Suppressor macrophage (primary cell): ENCODE measurements at regions not wholly inside any gene's neighbourhood (a gene's known extent, or its start where the extent isn't known, plus 50 kb on each side); places are given as distances from the start of the nearest gene placed in this dataset.

Source experiments
- DNase-seq, 4 experiments: peaks; one replicate each; pipeline ENCODE4 v3.0.0-alpha.2; 2020 to 2022

- no peak for DNase-seq
Measured at GRCh38 chr5:74015716-74016115, 389.7 kb downstream of the ARHGEF28 start.

DNA sequence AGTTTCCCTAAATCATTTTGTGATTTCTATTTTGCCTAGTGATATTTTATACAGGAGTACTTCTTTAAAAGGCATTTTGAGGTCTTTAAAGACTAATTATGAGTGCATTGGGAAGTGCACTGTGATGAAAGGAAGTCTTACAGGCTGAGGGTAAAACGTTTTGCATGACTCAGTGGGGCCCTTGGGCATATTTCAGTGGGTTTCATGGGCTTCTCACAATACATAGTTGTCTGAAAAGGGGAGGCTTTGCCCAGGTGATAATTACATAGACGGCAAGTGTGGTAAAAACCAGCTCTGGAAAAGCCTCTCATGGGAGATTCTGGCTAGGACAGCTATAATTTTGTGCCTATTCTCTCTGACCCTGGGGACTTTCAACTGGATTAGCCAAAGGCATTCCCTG lies 387.2 kb downstream of the ARHGEF28 start:
- no peak for DNase-seq

DNA sequence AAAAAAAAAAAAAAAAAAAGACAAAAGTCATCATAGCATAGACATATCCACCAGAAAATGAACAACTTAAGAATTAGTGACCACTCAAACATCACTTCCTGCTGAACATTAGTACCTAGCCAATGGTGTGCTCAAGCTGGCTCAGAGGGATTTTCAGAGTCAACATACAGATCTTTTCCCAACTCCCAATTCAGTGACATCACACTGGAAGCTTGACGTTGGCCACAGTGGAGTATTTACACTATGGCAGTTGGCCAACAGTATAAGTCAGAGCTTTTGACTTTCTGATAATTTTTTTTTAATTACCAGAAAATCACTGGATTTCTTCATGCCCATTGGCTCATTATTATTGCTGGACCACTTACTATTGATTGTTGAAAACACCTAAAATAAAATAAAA lies 383.5 kb downstream of the ARHGEF28 start:
- DNase-seq, result no peak

GRCh38 chr5:74007193-74007592 lies 381.2 kb downstream of the ARHGEF28 start:
- no peak for DNase-seq

GRCh38 chr5:73999297-73999696 lies 373.3 kb downstream of the ARHGEF28 start:
- no peak for DNase-seq

- DNase-seq, result no peak
Measured at GRCh38 chr5:73998489-73998888, 372.5 kb downstream of the ARHGEF28 start.

- DNase-seq, result no peak
Measured at GRCh38 chr5:73997960-73998359, 372.0 kb downstream of the ARHGEF28 start.

GRCh38 chr5:73996151-73996755 lies 370.3 kb downstream of the ARHGEF28 start:
- no peak for DNase-seq

DNA sequence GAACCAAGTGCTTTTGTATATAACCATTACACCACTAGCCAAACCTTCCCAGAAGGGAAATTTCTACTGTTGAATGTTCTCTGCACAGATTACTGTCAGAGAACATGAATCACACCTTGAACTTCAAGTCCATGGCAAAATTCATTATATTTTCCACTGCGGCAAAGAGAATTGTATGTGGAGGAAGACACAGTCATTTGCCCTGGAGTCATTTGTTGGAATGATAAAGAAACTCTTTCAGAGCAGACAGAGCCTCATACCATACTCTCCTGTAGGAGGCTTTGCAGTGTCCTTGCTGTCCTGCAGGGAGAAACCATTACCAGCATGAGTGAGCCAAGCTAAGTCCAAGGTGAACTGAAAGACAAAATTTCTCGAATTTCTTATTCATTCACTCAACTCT lies 369.0 kb downstream of the ARHGEF28 start:
- DNase-seq, result no peak
